Stomach (tissue), 8 donors: ENCODE measurements at regions not wholly inside any gene's neighbourhood (a gene's known extent, or its start where the extent isn't known, plus 50 kb on each side); places are given as distances from the start of the nearest gene placed in this dataset.

Experiments used
- DNase-seq, 2 donors: peaks; one replicate each; pipeline versions ENCODE4 v3.0.0 to v3.0.0-alpha.2; 2013 to 2019
- H3K27ac ChIP-seq, 5 donors: fragments of 200-600 bp in 4 of 5; sonication (generic) in 4 of 5; one replicate each; pipeline ENCODE4 v1.5.1; 2013 to 2019; ENCODE audit warnings: mild to moderate bottlenecking in 1 of 5, moderate library complexity in 1 of 5
- H3K27me3 ChIP-seq, 3 donors: fragments of 200-600 bp; sonication (generic); one replicate each; pipeline ENCODE4 v1.5.1; 2017 to 2019; ENCODE audit warnings: mixed run types in 1 of 3
- H3K36me3 ChIP-seq, 4 donors: fragments of 200-600 bp; sonication (generic); 1 replicate in 3 of 4; 2 replicates in 1 of 4; pipeline ENCODE4 v1.5.1; 2016 to 2019
- H3K4me1 ChIP-seq, 4 donors: fragments of 200-600 bp; sonication (generic); one replicate each; pipeline ENCODE4 v1.5.1; 2016 to 2019
- H3K4me3 ChIP-seq, 4 donors: fragments of 200-600 bp; sonication (generic) in 3 of 4; one replicate each; pipeline ENCODE4 v1.5.1; 2016 to 2019; ENCODE audit warnings: mild to moderate bottlenecking in 1 of 4
- H3K9me3 ChIP-seq, 4 donors: fragments of 200-600 bp; sonication (generic); one replicate each; pipeline ENCODE4 v1.5.1; 2016 to 2019
- CTCF ChIP-seq, 7 experiments: fragments of 450-650 bp in 4 of 7; fragments of 200-600 bp in 3 of 7; sonication (generic) in 3 of 7; IDR thresholded peaks; one replicate each; pipeline ENCODE4 v1.5.1; 2016 to 2019; ENCODE audit warnings: antibody characterized with exemption in 7 of 7, control low read depth in 2 of 7, mild to moderate bottlenecking in 1 of 7
- EP300 ChIP-seq: sonication (generic); formaldehyde crosslinking; IDR thresholded peaks from one replicate; pipeline ENCODE4 v1.6.1; 2017; ENCODE audit warnings: antibody characterized with exemption
- POLR2A ChIP-seq, 4 donors: fragments of 450-650 bp; IDR thresholded peaks; one replicate each; pipeline ENCODE4 v1.6.1; 2016; ENCODE audit warnings: antibody characterized with exemption in 4 of 4, control low read depth in 2 of 4, mild to moderate bottlenecking in 1 of 4, moderate library complexity in 1 of 4
- POLR2AphosphoS5 ChIP-seq, 3 donors: sonication (generic); formaldehyde crosslinking; IDR thresholded peaks; one replicate each; pipeline ENCODE4 v1.6.1; 2016; ENCODE audit warnings: antibody characterized with exemption in 3 of 3
- WGBS, 5 donors: extraction: QIAGEN DNeasy Blood & Tissue Kit in 3 of 5; methylation state at CpG; one replicate each; pipeline versions ENCODE4 v1.1.5 to v1.1.7; 2013 to 2018; 5-methylcytosine and 5-hydroxymethylcytosine counted together
- intact Hi-C: fragments of 100-400 bp; cut with DNase I; formaldehyde crosslinking; loops from one replicate; pipeline ENCODE4 v1.15.1; 2023; ENCODE audit warnings: low total_unique reads
- donor health status: healthy with polysubstance abuse.
- donor health status: Bipolar disorder and iron deficiency.
- donor health status: healthy.

- TF ChIP-seq EP300 (no peak), CTCF (IDR thresholded peaks at IDR 0.05) (no peak), POLR2AphosphoS5 (IDR thresholded peaks at IDR 0.05) (no peak), POLR2A (IDR thresholded peaks at IDR 0.05) (no peak)
- H3K27ac ChIP-seq = no peak overlapping the region
- intact Hi-C loops = no loop called here
- H3K36me3 ChIP-seq = no peaks in the 10 kb centered on the region
- no peaks in the 10 kb centered on the region for H3K9me3 ChIP-seq
- H3K27me3 ChIP-seq = peaks cover 0 to 46% (median 10%) of the 10 kb centered on the region in 3 donors
- no peaks in the 10 kb centered on the region for H3K4me1 ChIP-seq
- no peak overlapping the region for H3K4me3 ChIP-seq
- DNase-seq = no peak
- WGBS, 5 donors = 57 to 70% (median 65%) methylated on average over 5 to 6 of the region's 6 CpGs
Observed at GRCh38 chr12:112677050-112677765, 114.3 kb upstream of the RPH3A start.

- intact Hi-C loops = no loop called here
Observed at GRCh38 chr12:112680993-112681392, 110.6 kb upstream of the RPH3A start.

GRCh38 chr12:112682586-112682985 lies 109.0 kb upstream of the RPH3A start:
- H3K27ac ChIP-seq = no peak overlapping the region
- 65 to 75% (median 68%) methylated on average over 2 of the region's 2 CpGs for WGBS, 5 donors
- no peaks in the 10 kb centered on the region for H3K4me1 ChIP-seq
- no peaks in the 10 kb centered on the region for H3K36me3 ChIP-seq
- no peak for DNase-seq
- TF ChIP-seq EP300 = no peak
- no peak for TF ChIP-seq POLR2AphosphoS5 (IDR thresholded peaks at IDR 0.05)
- intact Hi-C loops = no loop called here
- peaks cover 0 to 49% (median 0%) of the 10 kb centered on the region in 3 donors for H3K27me3 ChIP-seq
- H3K9me3 ChIP-seq = no peaks in the 10 kb centered on the region
- no peak overlapping the region for H3K4me3 ChIP-seq

More at GRCh38 chr12:112680993-112681392, 110.6 kb upstream of the RPH3A start:
- Histone ChIP-seq H3K36me3 (no peaks in the 10 kb centered on the region), H3K4me1 (no peaks in the 10 kb centered on the region), H3K27ac (no peak overlapping the region), H3K4me3 (no peak overlapping the region), H3K9me3 (no peaks in the 10 kb centered on the region), H3K27me3 (peaks cover 0 to 52% (median 0%) of the 10 kb centered on the region in 3 donors)
- no peak for TF ChIP-seq POLR2A (IDR thresholded peaks at IDR 0.05)
- no peak for TF ChIP-seq CTCF (IDR thresholded peaks at IDR 0.05)
- TF ChIP-seq EP300 = no peak
- TF ChIP-seq POLR2AphosphoS5 (IDR thresholded peaks at IDR 0.05) = no peak
- 64 to 74% (median 64%) methylated on average over 4 of the region's 4 CpGs for WGBS, 5 donors
- no peak for DNase-seq

GRCh38 chr12:112684742-112685141 lies 106.8 kb upstream of the RPH3A start:
- H3K4me3 ChIP-seq = no peak overlapping the region
- 51 to 79% (median 69%) methylated on average over 2 of the region's 2 CpGs for WGBS, 5 donors
- H3K9me3 ChIP-seq = no peaks in the 10 kb centered on the region
- H3K4me1 ChIP-seq = no peaks in the 10 kb centered on the region
- no peak overlapping the region for H3K27ac ChIP-seq
- intact Hi-C loops = no loop called here
- TF ChIP-seq EP300 (no peak), POLR2AphosphoS5 (IDR thresholded peaks at IDR 0.05) (no peak), CTCF (IDR thresholded peaks at IDR 0.05) (no peak), POLR2A (IDR thresholded peaks at IDR 0.05) (no peak)
- DNase-seq = no peak
- peaks cover 0 to 46% (median 0%) of the 10 kb centered on the region in 3 donors for H3K27me3 ChIP-seq
- no peaks in the 10 kb centered on the region for H3K36me3 ChIP-seq

GRCh38 chr12:112685321-112685720 lies 106.2 kb upstream of the RPH3A start:
- intact Hi-C loops = no loop called here
- 64 to 72% (median 70%) methylated on average over 2 of the region's 2 CpGs for WGBS, 5 donors
- Histone ChIP-seq H3K4me1 (no peaks in the 10 kb centered on the region), H3K36me3 (no peaks in the 10 kb centered on the region), H3K4me3 (no peak overlapping the region), H3K9me3 (no peaks in the 10 kb centered on the region), H3K27ac (no peak overlapping the region), H3K27me3 (peaks cover 0 to 42% (median 0%) of the 10 kb centered on the region in 3 donors)
- no peak for TF ChIP-seq POLR2AphosphoS5 (IDR thresholded peaks at IDR 0.05)
- TF ChIP-seq POLR2A (IDR thresholded peaks at IDR 0.05) = no peak
- no peak for TF ChIP-seq EP300
- no peak for TF ChIP-seq CTCF (IDR thresholded peaks at IDR 0.05)
- DNase-seq = no peak
